SK-N-SH (cell line): ENCODE measurements at regions not wholly inside any gene's neighbourhood (a gene's known extent, or its start where the extent isn't known, plus 50 kb on each side); places are given as distances from the start of the nearest gene placed in this dataset.

ENCODE experiments used
- CTCF ChIA-PET: fragments of 300-600, 350-600 bp; formaldehyde crosslinking; extraction: SDS; loops from one replicate; lab custom pipeline; 2021; lab: Yijun Ruan, JAX
- POLR2A ChIA-PET: fragments of 350-600 bp; sonication (Branson Sonifier 250); formaldehyde crosslinking; extraction: SDS; loops from one replicate; lab custom pipeline; 2020; ENCODE audit warnings: antibody characterized with exemption, inconsistent platforms; lab: Yijun Ruan, JAX
- DNase-seq: peaks from one replicate; pipeline ENCODE4 v3.0.0; 2012
- H2AFZ ChIP-seq: fragments of 200-600 bp; sonication (generic); 2 replicates; pipeline ENCODE4 v1.8.1; 2016; ENCODE audit warnings: antibody characterized with exemption, mild to moderate bottlenecking, low read depth
- H3F3A ChIP-seq: fragments of 200-600 bp; sonication (generic); replicated peaks from 2 replicates; pipeline ENCODE3; 2016; ENCODE audit warnings: antibody characterized with exemption, mild to moderate bottlenecking; ENCODE audit not compliant: insufficient read depth
- H3K27ac ChIP-seq, 2 experiments: fragments of 200-500 bp in 1 of 2; fragments of 200-600 bp in 1 of 2; sonication (Bioruptor generic) in 1 of 2; sonication (generic), shearing (Covaris generic) in 1 of 2; 2 replicates each; pipeline versions ENCODE4 v1.5.1 to v1.6.1; 2014 to 2016; ENCODE audit warnings: low read depth in 2 of 2, inconsistent platforms in 1 of 2, low read length in 1 of 2, mild to moderate bottlenecking in 1 of 2, mixed read lengths in 1 of 2
- H3K27me3 ChIP-seq: fragments of 200-600 bp; sonication (generic), shearing (Covaris generic); 2 replicates; pipeline ENCODE4 v1.6.1; 2016; ENCODE audit warnings: mixed run types; ENCODE audit not compliant: insufficient read depth
- H3K36me3 ChIP-seq, 2 experiments: fragments of 200-500 bp in 1 of 2; fragments of 200-600 bp in 1 of 2; sonication (Bioruptor generic) in 1 of 2; sonication (generic) in 1 of 2; replicated peaks in 1 of 2; 2 replicates each; pipeline versions ENCODE3 to v1.5.1; 2014 to 2016; ENCODE audit warnings: low read length in 1 of 2, mild to moderate bottlenecking in 1 of 2; ENCODE audit not compliant: insufficient read depth in 2 of 2, control insufficient read depth in 1 of 2
- H3K4me1 ChIP-seq, 2 experiments: fragments of 200-500 bp in 1 of 2; fragments of 200-600 bp in 1 of 2; sonication (Bioruptor generic) in 1 of 2; sonication (generic), shearing (Covaris generic) in 1 of 2; 2 replicates each; pipeline versions ENCODE4 v1.5.1 to v1.6.1; 2014 to 2016; ENCODE audit warnings: low read depth in 1 of 2, low read length in 1 of 2, mixed run types in 1 of 2; ENCODE audit not compliant: insufficient read depth in 2 of 2, control insufficient read depth in 1 of 2
- H3K4me2 ChIP-seq: fragments of 200-600 bp; sonication (generic), shearing (Covaris generic); 2 replicates; pipeline ENCODE4 v1.6.1; 2017; ENCODE audit warnings: mixed run types
- H3K4me3 ChIP-seq, 2 experiments: fragments of 200-500 bp in 1 of 2; fragments of 200-600 bp in 1 of 2; sonication (Bioruptor generic) in 1 of 2; sonication (generic), shearing (Covaris generic) in 1 of 2; 2 replicates each; pipeline versions ENCODE4 v1.5.1 to v1.8.1; 2014 to 2016; ENCODE audit warnings: low read depth in 2 of 2, inconsistent platforms in 1 of 2, low read length in 1 of 2, mild to moderate bottlenecking in 1 of 2, mixed read lengths in 1 of 2, moderate library complexity in 1 of 2
- H3K79me2 ChIP-seq: fragments of 200-600 bp; sonication (generic); 2 replicates; pipeline ENCODE4 v1.8.1; 2017; ENCODE audit warnings: mild to moderate bottlenecking; ENCODE audit not compliant: insufficient read depth
- H3K9ac ChIP-seq: fragments of 200-600 bp; sonication (generic); 2 replicates; pipeline ENCODE4 v1.6.1; 2017; ENCODE audit warnings: mixed run types
- H3K9me2 ChIP-seq: fragments of 200-600 bp; sonication (generic); 2 replicates; pipeline ENCODE4 v1.6.1; 2017; ENCODE audit warnings: mixed run types
- H3K9me3 ChIP-seq: fragments of 200-600 bp; sonication (generic); 2 replicates; pipeline ENCODE4 v1.6.1; 2017; ENCODE audit warnings: mixed run types, mild to moderate bottlenecking, moderate library complexity
- H4K20me1 ChIP-seq: fragments of 200-600 bp; sonication (generic); 2 replicates; pipeline ENCODE4 v1.6.1; 2017; ENCODE audit warnings: mild to moderate bottlenecking, mixed run types; ENCODE audit not compliant: insufficient read depth
- CHD2 ChIP-seq: fragments of 150-350 bp; IDR thresholded peaks from 2 replicates; pipeline ENCODE4 v1.6.1; 2018; ENCODE audit warnings: low read length; ENCODE audit not compliant: partially characterized antibody
- ELF1 ChIP-seq: IDR thresholded peaks from 2 replicates; pipeline ENCODE4 v1.4.0; 2012
- EP300 ChIP-seq, 2 experiments: IDR thresholded peaks; 2 replicates each; pipeline versions ENCODE4 v1.4.0 to v1.6.1; 2012; ENCODE audit warnings: borderline replicate concordance in 1 of 2, low read depth in 1 of 2, low read length in 1 of 2
- FOSL2 ChIP-seq: IDR thresholded peaks from 2 replicates; pipeline ENCODE4 v1.4.0; 2012; ENCODE audit warnings: low read depth, mild to moderate bottlenecking, moderate library complexity, borderline replicate concordance
- FOXJ3 ChIP-seq: sonication (generic); formaldehyde crosslinking; IDR thresholded peaks from 2 replicates; pipeline ENCODE4 v1.5.1; 2020; ENCODE audit warnings: mild to moderate bottlenecking, missing genetic modification reagents
- NFIC ChIP-seq: IDR thresholded peaks from 2 replicates; pipeline ENCODE4 v1.4.0; 2012; ENCODE audit warnings: borderline replicate concordance
- POLR2AphosphoS5 ChIP-seq: IDR thresholded peaks from 2 replicates; pipeline ENCODE4 v1.6.1; 2012; ENCODE audit warnings: low read depth, low read length
- RAD21 ChIP-seq: IDR thresholded peaks from 2 replicates; pipeline ENCODE4 v1.6.1; 2012; ENCODE audit warnings: mild to moderate bottlenecking, low read length
- RXRA ChIP-seq: IDR thresholded peaks from 2 replicates; pipeline ENCODE4 v1.4.0; 2012; ENCODE audit warnings: low read depth, mild to moderate bottlenecking, borderline replicate concordance
- TAF1 ChIP-seq: IDR thresholded peaks from 2 replicates; pipeline ENCODE4 v1.6.1; 2012; ENCODE audit warnings: low read depth, mild to moderate bottlenecking, low read length, moderate library complexity, borderline replicate concordance
- WGBS: methylation state at CpG from one replicate; pipeline ENCODE4 v1.1.6; 2017; ENCODE audit warnings: low lambda C conversion rate; 5-methylcytosine and 5-hydroxymethylcytosine counted together
- TF ChIP-seq, protein P1 (sequence below): IDR thresholded peaks from 2 replicates; pipeline ENCODE4; 2012
- TF ChIP-seq, protein P2 (sequence below): IDR thresholded peaks from 2 replicates; pipeline ENCODE4 v1.4.0; 2012; ENCODE audit warnings: low read depth
- TF ChIP-seq, protein P3 (sequence below): fragments of 150-350 bp; IDR thresholded peaks from 2 replicates; pipeline ENCODE4 v1.6.1; 2016; ENCODE audit warnings: mild to moderate bottlenecking, low read depth, low read length

- 71% methylated on average over 3 of the region's 3 CpGs for WGBS
- no peaks in the 10 kb centered on the region for H3K9me2 ChIP-seq
- DNase-seq = no peak
- ChIA-PET POLR2A (no interaction called here), CTCF (interaction anchor here (0.9 kb wide), 1 partner anchor 18 kb away, joined by 3 read pairs; no protein-coding TSS in a partner anchor)
- no peak overlapping the region for H3K4me2 ChIP-seq
- H3K27me3 ChIP-seq = no peaks in the 10 kb centered on the region
- H2AFZ ChIP-seq = no peak overlapping the region
- H3K36me3 ChIP-seq = no peaks in the 10 kb centered on the region
- H3K9me3 ChIP-seq = no peaks in the 10 kb centered on the region
- no peak overlapping the region for H3K27ac ChIP-seq
- H3K9ac ChIP-seq = no peak overlapping the region
- no peak overlapping the region for H3K4me3 ChIP-seq
- H4K20me1 ChIP-seq = no peaks in the 10 kb centered on the region
- H3K79me2 ChIP-seq = no peaks in the 10 kb centered on the region
- no peaks in the 10 kb centered on the region for H3F3A ChIP-seq
- no peaks in the 10 kb centered on the region for H3K4me1 ChIP-seq
- no peak for TF ChIP-seq ELF1
- TF ChIP-seq CHD2 = no peak
- TF ChIP-seq RXRA = no peak
- no peak for TF ChIP-seq TAF1
- TF ChIP-seq EP300 (IDR thresholded peaks at IDR 0.05; ENCODE audit: borderline replicate concordance in 1 of 2, low read depth in 1 of 2, low read length in 1 of 2) = no peak
- TF ChIP-seq, all 33 proteins: peak for 0
Observed at GRCh38 chr9:106534800-106535199, 328.2 kb upstream of the ZNF462 start.

- H4K20me1 ChIP-seq = no peaks in the 10 kb centered on the region
- H3K27me3 ChIP-seq = no peaks in the 10 kb centered on the region
- H2AFZ ChIP-seq = no peak overlapping the region
- no peak for DNase-seq
- no peak overlapping the region for H3K9ac ChIP-seq
- H3K36me3 ChIP-seq = no peaks in the 10 kb centered on the region
- no peaks in the 10 kb centered on the region for H3K4me1 ChIP-seq
- no peak overlapping the region for H3K27ac ChIP-seq
- ChIA-PET CTCF (interaction anchor here (0.9 kb wide), 1 partner anchor 17 kb away, joined by 3 read pairs; no protein-coding TSS in a partner anchor), POLR2A (no interaction called here)
- no peaks in the 10 kb centered on the region for H3K9me2 ChIP-seq
- no peaks in the 10 kb centered on the region for H3K9me3 ChIP-seq
- WGBS = 14% methylated on average over 1 of the region's 1 CpG
- H3F3A ChIP-seq = no peaks in the 10 kb centered on the region
- TF ChIP-seq NFIC = no peak
- TF ChIP-seq, protein P1, sequence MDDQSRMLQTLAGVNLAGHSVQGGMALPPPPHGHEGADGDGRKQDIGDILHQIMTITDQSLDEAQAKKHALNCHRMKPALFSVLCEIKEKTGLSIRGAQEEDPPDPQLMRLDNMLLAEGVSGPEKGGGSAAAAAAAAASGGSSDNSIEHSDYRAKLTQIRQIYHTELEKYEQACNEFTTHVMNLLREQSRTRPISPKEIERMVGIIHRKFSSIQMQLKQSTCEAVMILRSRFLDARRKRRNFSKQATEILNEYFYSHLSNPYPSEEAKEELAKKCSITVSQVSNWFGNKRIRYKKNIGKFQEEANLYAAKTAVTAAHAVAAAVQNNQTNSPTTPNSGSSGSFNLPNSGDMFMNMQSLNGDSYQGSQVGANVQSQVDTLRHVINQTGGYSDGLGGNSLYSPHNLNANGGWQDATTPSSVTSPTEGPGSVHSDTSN = no peak
- TF ChIP-seq, protein P2, sequence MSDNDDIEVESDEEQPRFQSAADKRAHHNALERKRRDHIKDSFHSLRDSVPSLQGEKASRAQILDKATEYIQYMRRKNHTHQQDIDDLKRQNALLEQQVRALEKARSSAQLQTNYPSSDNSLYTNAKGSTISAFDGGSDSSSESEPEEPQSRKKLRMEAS = no peak
- no peak for TF ChIP-seq FOSL2
- TF ChIP-seq, protein P3, sequence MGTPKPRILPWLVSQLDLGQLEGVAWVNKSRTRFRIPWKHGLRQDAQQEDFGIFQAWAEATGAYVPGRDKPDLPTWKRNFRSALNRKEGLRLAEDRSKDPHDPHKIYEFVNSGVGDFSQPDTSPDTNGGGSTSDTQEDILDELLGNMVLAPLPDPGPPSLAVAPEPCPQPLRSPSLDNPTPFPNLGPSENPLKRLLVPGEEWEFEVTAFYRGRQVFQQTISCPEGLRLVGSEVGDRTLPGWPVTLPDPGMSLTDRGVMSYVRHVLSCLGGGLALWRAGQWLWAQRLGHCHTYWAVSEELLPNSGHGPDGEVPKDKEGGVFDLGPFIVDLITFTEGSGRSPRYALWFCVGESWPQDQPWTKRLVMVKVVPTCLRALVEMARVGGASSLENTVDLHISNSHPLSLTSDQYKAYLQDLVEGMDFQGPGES = no peak
- no peak for TF ChIP-seq RXRA
- no peak for TF ChIP-seq FOXJ3 (CRISPR knock-in tag)
- no peak for TF ChIP-seq EP300 (IDR thresholded peaks at IDR 0.05; ENCODE audit: borderline replicate concordance in 1 of 2, low read depth in 1 of 2, low read length in 1 of 2)
- no peak for TF ChIP-seq RAD21
- TF ChIP-seq POLR2AphosphoS5 = no peak
- no peaks in the 10 kb centered on the region for H3K79me2 ChIP-seq
- no peak overlapping the region for H3K4me3 ChIP-seq
- H3K4me2 ChIP-seq = no peak overlapping the region
Observed at GRCh38 chr9:106535439-106535838, 327.5 kb upstream of the ZNF462 start.
